Adrenal gland (tissue), 5 donors: ENCODE measurements at regions not wholly inside any gene's neighbourhood (a gene's known extent, or its start where the extent isn't known, plus 50 kb on each side); places are given as distances from the start of the nearest gene placed in this dataset.

Experiments used
- POLR2A ChIP-seq, 2 donors: fragments of 450-650 bp; IDR thresholded peaks; one replicate each; pipeline ENCODE4 v1.6.1; 2017; ENCODE audit warnings: antibody characterized with exemption in 2 of 2, mild to moderate bottlenecking in 2 of 2, moderate library complexity in 1 of 2
- TF ChIP-seq, protein P1 (sequence below), 6 experiments: fragments of 450-650 bp in 4 of 6; fragments of 200-600 bp in 2 of 6; sonication (generic) in 1 of 6; IDR thresholded peaks; 1 replicate in 5 of 6; 2 replicates in 1 of 6; pipeline versions ENCODE4 v1.5.1 to v1.8.0; 2016 to 2021; ENCODE audit warnings: antibody characterized with exemption in 6 of 6, mild to moderate bottlenecking in 2 of 6, moderate library complexity in 1 of 6
- donor health status: DM: no; HTN: no; CAD: no.

DNA sequence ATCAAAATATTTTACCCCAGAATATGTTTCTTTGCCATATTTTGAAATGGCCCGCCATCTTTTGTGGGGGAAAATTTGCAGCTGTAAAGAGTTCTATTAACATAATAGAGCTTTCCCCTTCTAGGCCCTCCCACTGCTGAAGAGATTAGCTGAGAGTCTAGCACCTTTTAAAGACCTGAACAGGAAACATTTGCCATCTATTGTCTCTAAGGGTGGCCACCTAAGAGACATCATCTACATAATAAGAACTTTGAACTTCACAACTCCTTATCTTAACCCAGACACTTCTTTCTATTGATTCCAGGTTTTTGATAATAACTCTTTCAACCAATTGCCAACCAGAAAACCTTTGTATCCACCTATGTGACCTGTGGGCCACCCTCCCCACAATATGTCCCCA, 54.7 kb upstream of the TRPM1 start:
- no peak for TF ChIP-seq POLR2A (IDR thresholded peaks at IDR 0.05)
- TF ChIP-seq, protein P1, sequence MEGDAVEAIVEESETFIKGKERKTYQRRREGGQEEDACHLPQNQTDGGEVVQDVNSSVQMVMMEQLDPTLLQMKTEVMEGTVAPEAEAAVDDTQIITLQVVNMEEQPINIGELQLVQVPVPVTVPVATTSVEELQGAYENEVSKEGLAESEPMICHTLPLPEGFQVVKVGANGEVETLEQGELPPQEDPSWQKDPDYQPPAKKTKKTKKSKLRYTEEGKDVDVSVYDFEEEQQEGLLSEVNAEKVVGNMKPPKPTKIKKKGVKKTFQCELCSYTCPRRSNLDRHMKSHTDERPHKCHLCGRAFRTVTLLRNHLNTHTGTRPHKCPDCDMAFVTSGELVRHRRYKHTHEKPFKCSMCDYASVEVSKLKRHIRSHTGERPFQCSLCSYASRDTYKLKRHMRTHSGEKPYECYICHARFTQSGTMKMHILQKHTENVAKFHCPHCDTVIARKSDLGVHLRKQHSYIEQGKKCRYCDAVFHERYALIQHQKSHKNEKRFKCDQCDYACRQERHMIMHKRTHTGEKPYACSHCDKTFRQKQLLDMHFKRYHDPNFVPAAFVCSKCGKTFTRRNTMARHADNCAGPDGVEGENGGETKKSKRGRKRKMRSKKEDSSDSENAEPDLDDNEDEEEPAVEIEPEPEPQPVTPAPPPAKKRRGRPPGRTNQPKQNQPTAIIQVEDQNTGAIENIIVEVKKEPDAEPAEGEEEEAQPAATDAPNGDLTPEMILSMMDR (IDR thresholded peaks at IDR 0.05) = no peak
